ENCODE measurements at regions not wholly inside any gene's neighbourhood (a gene's known extent, or its start where the extent isn't known, plus 50 kb on each side); places are given as distances from the start of the nearest gene placed in this dataset.
"Not testable (repeated sequence)": the region's sequence is repeated elsewhere in the genome, so short reads cannot be mapped to it uniquely, and the experiment has no call there.

- TF ChIP-seq EZH2 (IDR thresholded peaks at IDR 0.05; ENCODE audit: borderline replicate concordance, low read depth, low read length, severe bottlenecking); CTCF (IDR thresholded peaks at IDR 0.05; ENCODE audit: extremely low read depth in 1 of 2, insufficient read depth in 1 of 2, low read depth in 1 of 2, low read length in 2 of 2): not testable (repeated sequence)
Observed at GRCh38 chr14:101311186-101311585, 250.1 kb upstream of the DIO3 start.

Measured in endothelial cell of umbilical vein (primary cell).